B cell (primary cell): ENCODE measurements at regions not wholly inside any gene's neighbourhood (a gene's known extent, or its start where the extent isn't known, plus 50 kb on each side); places are given as distances from the start of the nearest gene placed in this dataset.

Experiments
- CTCF ChIP-seq: fragments of 200-600 bp; IDR thresholded peaks from one replicate; pipeline ENCODE4 v1.8.0; 2022; ENCODE audit warnings: antibody characterized with exemption, mild to moderate bottlenecking
- EZH2 ChIP-seq: IDR thresholded peaks from 2 replicates; pipeline ENCODE4 v1.6.1; 2012; ENCODE audit warnings: borderline replicate concordance, low read depth, mild to moderate bottlenecking, moderate library complexity, low read length; ENCODE audit not compliant: insufficient read depth, poor library complexity, severe bottlenecking

GRCh38 chr10:84862551-84862950 is 534.2 kb downstream of the CCSER2 start:
- TF ChIP-seq CTCF = no peak
- TF ChIP-seq EZH2 = no peak
